GM21619 (cell line): ENCODE measurements at regions not wholly inside any gene's neighbourhood (a gene's known extent, or its start where the extent isn't known, plus 50 kb on each side); places are given as distances from the start of the nearest gene placed in this dataset.

Source experiments
- ATAC-seq: cut with Tn5 transposase; IDR thresholded peaks from one replicate; pipeline ENCODE4 v1.9.1; 2021; ENCODE audit not compliant: unreplicated experiment

- no peak for ATAC-seq
Measured at GRCh38 chr10:3287572-3288445, 115.2 kb upstream of the PITRM1 start.

- ATAC-seq: no peak
Measured at GRCh38 chr10:3282674-3283017, 110.1 kb upstream of the PITRM1 start.

- ATAC-seq: no peak
Measured at GRCh38 chr10:3281941-3282673, 109.5 kb upstream of the PITRM1 start.

- no peak for ATAC-seq
Measured at GRCh38 chr10:3278771-3279170, 106.2 kb upstream of the PITRM1 start.

GRCh38 chr10:3277566-3277965 is 105.0 kb upstream of the PITRM1 start:
- ATAC-seq: no peak

- ATAC-seq: no peak
Measured at GRCh38 chr10:3274414-3274813, 101.8 kb upstream of the PITRM1 start.

- ATAC-seq: no peak
Measured at GRCh38 chr10:3273966-3274365, 101.4 kb upstream of the PITRM1 start.

GRCh38 chr10:3272300-3272699 is 99.7 kb upstream of the PITRM1 start:
- ATAC-seq: no peak

GRCh38 chr10:3271354-3272115 is 99.0 kb upstream of the PITRM1 start:
- no peak for ATAC-seq

GRCh38 chr10:3270577-3271316 is 98.2 kb upstream of the PITRM1 start:
- ATAC-seq: no peak

GRCh38 chr10:3268025-3268424 is 95.4 kb upstream of the PITRM1 start:
- ATAC-seq: no peak

GRCh38 chr10:3265088-3265487 is 92.5 kb upstream of the PITRM1 start:
- ATAC-seq: no peak

- ATAC-seq: no peak
Measured at GRCh38 chr10:3264161-3264761, 91.7 kb upstream of the PITRM1 start.

GRCh38 chr10:3263747-3264146 is 91.2 kb upstream of the PITRM1 start:
- ATAC-seq: no peak

- ATAC-seq: no peak
Measured at GRCh38 chr10:3263082-3263481, 90.5 kb upstream of the PITRM1 start.

GRCh38 chr10:3261921-3262320 is 89.3 kb upstream of the PITRM1 start:
- ATAC-seq: no peak

GRCh38 chr10:3260066-3260834 is 87.7 kb upstream of the PITRM1 start:
- no peak for ATAC-seq

- no peak for ATAC-seq
Measured at GRCh38 chr10:3259499-3259898, 86.9 kb upstream of the PITRM1 start.

- ATAC-seq: no peak
Measured at GRCh38 chr10:3258394-3258793, 85.8 kb upstream of the PITRM1 start.

- ATAC-seq: no peak
Measured at GRCh38 chr10:3255616-3256015, 83.0 kb upstream of the PITRM1 start.
